ENCODE measurements at regions not wholly inside any gene's neighbourhood (a gene's known extent, or its start where the extent isn't known, plus 50 kb on each side); places are given as distances from the start of the nearest gene placed in this dataset.
A peak's percentile ranks its signal among the peaks of the same experiment; 100 is the strongest.

GRCh38 chr11:122348659-122349409 lies 232.8 kb upstream of the BLID start:
- H3K36me3 ChIP-seq (ENCODE audit: low read depth, missing control alignments): no peaks in the 10 kb centered on the region
- DNase-seq: no peak

GRCh38 chr11:122346006-122346405 lies 230.0 kb upstream of the BLID start:
- no peak overlapping the region for H3K27ac ChIP-seq
- no peak overlapping the region for H3K4me3 ChIP-seq
- TF ChIP-seq POLR2A (IDR thresholded peaks at IDR 0.05): no peak
- TF ChIP-seq CTCF (IDR thresholded peaks at IDR 0.05): no peak
- no peak for DNase-seq
- peaks cover 17% of the 10 kb centered on the region for H3K4me1 ChIP-seq
- no peaks in the 10 kb centered on the region for H3K27me3 ChIP-seq
- WGBS, 2 donors: 72 to 82% methylated on average over 2 of the region's 2 CpGs
- no peaks in the 10 kb centered on the region for H3K36me3 ChIP-seq (ENCODE audit: low read depth, missing control alignments)
- intact Hi-C loops (cut with DNase I; ENCODE audit: low total_unique reads): no loop called here
- H3K9me3 ChIP-seq: no peaks in the 10 kb centered on the region

More at GRCh38 chr11:122348659-122349409, 232.8 kb upstream of the BLID start:
- TF ChIP-seq CTCF (IDR thresholded peaks at IDR 0.05) (no peak), POLR2A (IDR thresholded peaks at IDR 0.05) (no peak)
- Histone ChIP-seq H3K4me3 (no peak overlapping the region), H3K4me1 (peaks cover 7% of the 10 kb centered on the region), H3K27me3 (no peaks in the 10 kb centered on the region), H3K9me3 (no peaks in the 10 kb centered on the region), H3K27ac (peak overlapping the region; percentile 41 to 62)
- intact Hi-C loops (cut with DNase I; ENCODE audit: low total_unique reads): no loop called here
- WGBS, 2 donors: 53 to 61% methylated on average over 9 of the region's 9 CpGs

- TF ChIP-seq POLR2A (IDR thresholded peaks at IDR 0.05) (no peak), CTCF (IDR thresholded peaks at IDR 0.05) (no peak)
- intact Hi-C loops (cut with DNase I; ENCODE audit: low total_unique reads): no loop called here
- H3K9me3 ChIP-seq: no peaks in the 10 kb centered on the region
- no peaks in the 10 kb centered on the region for H3K36me3 ChIP-seq (ENCODE audit: low read depth, missing control alignments)
- H3K27ac ChIP-seq: no peak overlapping the region
- peaks cover 17% of the 10 kb centered on the region for H3K4me1 ChIP-seq
- no peak for DNase-seq
- no peak overlapping the region for H3K4me3 ChIP-seq
- 61 to 73% methylated on average over 7 of the region's 7 CpGs for WGBS, 2 donors
- no peaks in the 10 kb centered on the region for H3K27me3 ChIP-seq
Measured at GRCh38 chr11:122345586-122345985, 229.6 kb upstream of the BLID start.

- no peak overlapping the region for H3K27ac ChIP-seq
- intact Hi-C loops (cut with DNase I; ENCODE audit: low total_unique reads): no loop called here
Measured at GRCh38 chr11:122344215-122344614, 228.2 kb upstream of the BLID start.

More at GRCh38 chr11:122344215-122344614, 228.2 kb upstream of the BLID start:
- no peaks in the 10 kb centered on the region for H3K36me3 ChIP-seq (ENCODE audit: low read depth, missing control alignments)
- H3K27me3 ChIP-seq: no peaks in the 10 kb centered on the region
- TF ChIP-seq POLR2A (IDR thresholded peaks at IDR 0.05) (no peak), CTCF (IDR thresholded peaks at IDR 0.05) (no peak)
- peaks cover 26% of the 10 kb centered on the region for H3K4me1 ChIP-seq
- no peak overlapping the region for H3K4me3 ChIP-seq
- DNase-seq: peak; percentile 40
- H3K9me3 ChIP-seq: no peaks in the 10 kb centered on the region
- WGBS, 2 donors: 31 to 49% methylated on average over 3 of the region's 3 CpGs

All from testis (tissue), 2 donors.